ENCODE measurements at regions not wholly inside any gene's neighbourhood (a gene's known extent, or its start where the extent isn't known, plus 50 kb on each side); places are given as distances from the start of the nearest gene placed in this dataset.

GRCh38 chr4:26082565-26082964, 168.5 kb downstream of the SMIM20 start:
- no peaks in the 10 kb centered on the region for H3K79me2 ChIP-seq (ENCODE audit: low read length)
- H3K9me2 ChIP-seq (replicated peaks; ENCODE audit: low read length): no peaks in the 10 kb centered on the region
- H3K4me1 ChIP-seq (ENCODE audit: insufficient read depth, low read length): peaks cover 45% of the 10 kb centered on the region
- no peak for ATAC-seq
- TF ChIP-seq EZH2phosphoT487 (IDR thresholded peaks at IDR 0.05; ENCODE audit: borderline replicate concordance, low read length): no peak
- TF ChIP-seq EZH2 (IDR thresholded peaks at IDR 0.05; ENCODE audit: low read length, unreplicated experiment): no peak
- TF ChIP-seq, protein P1, sequence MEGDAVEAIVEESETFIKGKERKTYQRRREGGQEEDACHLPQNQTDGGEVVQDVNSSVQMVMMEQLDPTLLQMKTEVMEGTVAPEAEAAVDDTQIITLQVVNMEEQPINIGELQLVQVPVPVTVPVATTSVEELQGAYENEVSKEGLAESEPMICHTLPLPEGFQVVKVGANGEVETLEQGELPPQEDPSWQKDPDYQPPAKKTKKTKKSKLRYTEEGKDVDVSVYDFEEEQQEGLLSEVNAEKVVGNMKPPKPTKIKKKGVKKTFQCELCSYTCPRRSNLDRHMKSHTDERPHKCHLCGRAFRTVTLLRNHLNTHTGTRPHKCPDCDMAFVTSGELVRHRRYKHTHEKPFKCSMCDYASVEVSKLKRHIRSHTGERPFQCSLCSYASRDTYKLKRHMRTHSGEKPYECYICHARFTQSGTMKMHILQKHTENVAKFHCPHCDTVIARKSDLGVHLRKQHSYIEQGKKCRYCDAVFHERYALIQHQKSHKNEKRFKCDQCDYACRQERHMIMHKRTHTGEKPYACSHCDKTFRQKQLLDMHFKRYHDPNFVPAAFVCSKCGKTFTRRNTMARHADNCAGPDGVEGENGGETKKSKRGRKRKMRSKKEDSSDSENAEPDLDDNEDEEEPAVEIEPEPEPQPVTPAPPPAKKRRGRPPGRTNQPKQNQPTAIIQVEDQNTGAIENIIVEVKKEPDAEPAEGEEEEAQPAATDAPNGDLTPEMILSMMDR (conservative IDR thresholded peaks at IDR 0.05; ENCODE audit: low read depth, low read length): no peak
- H3F3A ChIP-seq (ENCODE audit: low read length, unreplicated experiment): peaks cover 2% of the 10 kb centered on the region
- H3K27ac ChIP-seq (ENCODE audit: low read length): no peak overlapping the region
- intact Hi-C loops (cut with micrococcal nuclease): loop anchor here (1.0 kb wide), 1 partner anchor 79 kb away; no protein-coding TSS in a partner anchor
- no peaks in the 10 kb centered on the region for H3K27me3 ChIP-seq (ENCODE audit: low read length)
- H4K20me1 ChIP-seq (ENCODE audit: low read length): no peaks in the 10 kb centered on the region
- BruUV-seq (replicated peaks): no TSS peak
- H3K4me2 ChIP-seq (ENCODE audit: low read length): no peak overlapping the region
- DNase-seq: no peak
- POLR2A ChIA-PET (ENCODE audit: unreplicated experiment): no interaction called here
- H3K9me3 ChIP-seq (ENCODE audit: low read length): no peaks in the 10 kb centered on the region
- H2AFZ ChIP-seq (ENCODE audit: low read length): no peak overlapping the region
- no peaks in the 10 kb centered on the region for H3K36me3 ChIP-seq (ENCODE audit: low read depth, low read length)
- no peak overlapping the region for H3K4me3 ChIP-seq (ENCODE audit: low read length)
- CTCF ChIA-PET: interaction anchor here (0.6 to 1.3 kb wide), 3 partner anchors 92 to 328 kb away, joined by 4 to 5 read pairs (median 4); no protein-coding TSS in a partner anchor
- no peak overlapping the region for H3K9ac ChIP-seq (ENCODE audit: low read length)

DNA sequence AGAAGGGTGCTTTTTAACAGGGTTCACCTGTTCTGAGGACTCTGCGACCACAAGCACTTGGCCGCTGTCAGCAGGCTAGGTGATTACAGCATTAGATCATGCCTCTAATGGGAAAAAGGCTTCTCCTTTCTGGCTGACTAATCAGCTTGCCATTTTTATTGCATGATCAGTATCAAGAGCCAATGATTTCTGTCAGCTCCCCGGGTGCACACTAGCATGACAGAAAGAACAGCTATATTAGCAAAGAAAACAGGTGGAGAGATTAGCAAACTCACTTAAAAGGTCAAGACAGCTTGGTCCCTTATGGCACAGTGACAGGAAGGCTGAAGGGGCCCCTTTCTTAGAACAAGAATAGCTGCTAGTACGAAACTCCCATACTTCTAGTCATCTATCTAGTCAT, 170.0 kb downstream of the SMIM20 start:
- H3K27ac ChIP-seq (ENCODE audit: low read length): peak overlapping the region; percentile 71
- no peak overlapping the region for H3K4me3 ChIP-seq (ENCODE audit: low read length)
- TF ChIP-seq EZH2 (IDR thresholded peaks at IDR 0.05; ENCODE audit: low read length, unreplicated experiment) (no peak), EZH2phosphoT487 (IDR thresholded peaks at IDR 0.05; ENCODE audit: borderline replicate concordance, low read length) (no peak)
- TF ChIP-seq, protein P1 (conservative IDR thresholded peaks at IDR 0.05; ENCODE audit: low read depth, low read length): no peak
- BruUV-seq (replicated peaks): no TSS peak
- ChIA-PET POLR2A (ENCODE audit: unreplicated experiment) (interaction anchor here (0.6 kb wide), 1 partner anchor 32 kb away, joined by 3 read pairs; no protein-coding TSS in a partner anchor), CTCF (interaction anchor here (0.5 to 1.7 kb wide), 5 partner anchors 17 to 247 kb away, joined by 3 to 9 read pairs (median 4); no protein-coding TSS in a partner anchor)
- DNase-seq: peak; percentile 94
- no peaks in the 10 kb centered on the region for H3K27me3 ChIP-seq (ENCODE audit: low read length)
- no peaks in the 10 kb centered on the region for H3K79me2 ChIP-seq (ENCODE audit: low read length)
- intact Hi-C loops (cut with micrococcal nuclease): loop anchor here (1.0 kb wide), 2 partner anchors 43 to 235 kb away; no protein-coding TSS in a partner anchor
- no peaks in the 10 kb centered on the region for H3K9me3 ChIP-seq (ENCODE audit: low read length)
- H3K4me2 ChIP-seq (ENCODE audit: low read length): peak overlapping the region; percentile 62
- no peaks in the 10 kb centered on the region for H3K36me3 ChIP-seq (ENCODE audit: low read depth, low read length)
- H3K9ac ChIP-seq (ENCODE audit: low read length): no peak overlapping the region
- no peaks in the 10 kb centered on the region for H3K9me2 ChIP-seq (replicated peaks; ENCODE audit: low read length)
- H3F3A ChIP-seq (ENCODE audit: low read length, unreplicated experiment): no peaks in the 10 kb centered on the region
- H4K20me1 ChIP-seq (ENCODE audit: low read length): no peaks in the 10 kb centered on the region
- no peak overlapping the region for H2AFZ ChIP-seq (ENCODE audit: low read length)
- ATAC-seq: peak; percentile 71
- H3K4me1 ChIP-seq (ENCODE audit: insufficient read depth, low read length): peaks cover 53% of the 10 kb centered on the region

DNA sequence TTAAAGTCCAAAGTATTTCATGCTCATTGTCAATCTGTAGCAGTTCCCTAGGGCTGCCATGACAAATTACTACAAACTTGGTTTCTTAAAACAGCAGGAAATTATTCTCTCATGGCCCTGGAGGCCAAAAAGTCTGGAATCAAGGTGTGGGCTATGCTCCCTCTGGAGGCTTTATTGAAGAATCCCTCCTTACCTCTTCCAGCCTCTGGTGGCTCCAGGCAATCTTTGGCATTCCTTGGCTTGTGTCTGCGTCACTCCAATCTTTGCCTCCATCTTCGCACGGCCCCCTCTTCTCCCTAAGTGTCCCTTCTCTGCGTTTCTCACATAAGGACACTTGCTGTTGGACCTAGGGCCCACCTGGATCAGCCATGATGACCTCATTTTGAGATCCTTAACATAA, 170.4 kb downstream of the SMIM20 start:
- H4K20me1 ChIP-seq (ENCODE audit: low read length): no peaks in the 10 kb centered on the region
- no peak overlapping the region for H2AFZ ChIP-seq (ENCODE audit: low read length)
- intact Hi-C loops (cut with micrococcal nuclease): loop anchor here (1.0 kb wide), 2 partner anchors 43 to 235 kb away; no protein-coding TSS in a partner anchor
- H3K9ac ChIP-seq (ENCODE audit: low read length): no peak overlapping the region
- H3F3A ChIP-seq (ENCODE audit: low read length, unreplicated experiment): no peaks in the 10 kb centered on the region
- ChIA-PET POLR2A (ENCODE audit: unreplicated experiment) (no interaction called here), CTCF (interaction anchor here (0.8 to 1.7 kb wide), 3 partner anchors 43 to 241 kb away, joined by 3 to 9 read pairs (median 6); no protein-coding TSS in a partner anchor)
- H3K9me3 ChIP-seq (ENCODE audit: low read length): no peaks in the 10 kb centered on the region
- no peaks in the 10 kb centered on the region for H3K36me3 ChIP-seq (ENCODE audit: low read depth, low read length)
- DNase-seq (no peak), ATAC-seq (no peak)
- BruUV-seq (replicated peaks): TSS peak; percentile 25
- H3K9me2 ChIP-seq (replicated peaks; ENCODE audit: low read length): no peaks in the 10 kb centered on the region
- H3K4me2 ChIP-seq (ENCODE audit: low read length): peak overlapping the region; percentile 31
- no peaks in the 10 kb centered on the region for H3K27me3 ChIP-seq (ENCODE audit: low read length)
- TF ChIP-seq EZH2 (IDR thresholded peaks at IDR 0.05; ENCODE audit: low read length, unreplicated experiment) (no peak), EZH2phosphoT487 (IDR thresholded peaks at IDR 0.05; ENCODE audit: borderline replicate concordance, low read length) (no peak)
- TF ChIP-seq, protein P1 (conservative IDR thresholded peaks at IDR 0.05; ENCODE audit: low read depth, low read length): no peak; the same call in 1 of the 2 replicates
- H3K4me3 ChIP-seq (ENCODE audit: low read length): no peak overlapping the region
- H3K4me1 ChIP-seq (ENCODE audit: insufficient read depth, low read length): peaks cover 57% of the 10 kb centered on the region
- peak overlapping the region; percentile 71 for H3K27ac ChIP-seq (ENCODE audit: low read length)
- no peaks in the 10 kb centered on the region for H3K79me2 ChIP-seq (ENCODE audit: low read length)

Measured in PC-3 (cell line).